Activated CD4-positive, CD25-positive, alpha-beta regulatory T cell (primary cell): ENCODE measurements at regions not wholly inside any gene's neighbourhood (a gene's known extent, or its start where the extent isn't known, plus 50 kb on each side); places are given as distances from the start of the nearest gene placed in this dataset.
"Not testable (repeated sequence)": the region's sequence is repeated elsewhere in the genome, so short reads cannot be mapped to it uniquely, and the experiment has no call there.

Source experiments
- DNase-seq, 4 experiments: peaks; one replicate each; lab custom pipeline; 2025; lab: John Stamatoyannopoulos, UW

GRCh38 chr9:78383130-78383529 lies 86.2 kb downstream of the PSAT1 start:
- no peak for DNase-seq

GRCh38 chr9:78386348-78386747 lies 89.4 kb downstream of the PSAT1 start:
- no peak for DNase-seq

GRCh38 chr9:78386773-78387172 lies 89.8 kb downstream of the PSAT1 start:
- no peak for DNase-seq

GRCh38 chr9:78393340-78393739 lies 96.4 kb downstream of the PSAT1 start:
- DNase-seq = no peak

GRCh38 chr9:78393932-78394331 lies 97.0 kb downstream of the PSAT1 start:
- no peak for DNase-seq

GRCh38 chr9:78396087-78396486 lies 99.2 kb downstream of the PSAT1 start:
- no peak for DNase-seq

- no peak for DNase-seq
Measured at GRCh38 chr9:78397045-78397444, 100.1 kb downstream of the PSAT1 start.

GRCh38 chr9:78397454-78397853 lies 100.5 kb downstream of the PSAT1 start:
- DNase-seq = no peak

- DNase-seq = no peak
Measured at GRCh38 chr9:78399153-78399552, 102.2 kb downstream of the PSAT1 start.

- no peak for DNase-seq
Measured at GRCh38 chr9:78400496-78400895, 103.6 kb downstream of the PSAT1 start.

GRCh38 chr9:78405461-78405860 lies 108.5 kb downstream of the PSAT1 start:
- no peak for DNase-seq

- no peak for DNase-seq
Measured at GRCh38 chr9:78406146-78406545, 109.2 kb downstream of the PSAT1 start.

- no peak for DNase-seq
Measured at GRCh38 chr9:78406933-78407332, 110.0 kb downstream of the PSAT1 start.

- DNase-seq = no peak
Measured at GRCh38 chr9:78407636-78408312, 110.8 kb downstream of the PSAT1 start.

GRCh38 chr9:78408388-78408787 lies 111.5 kb downstream of the PSAT1 start:
- DNase-seq = no peak

GRCh38 chr9:78409928-78410510 lies 113.1 kb downstream of the PSAT1 start:
- DNase-seq = not testable (repeated sequence)

- DNase-seq = no peak
Measured at GRCh38 chr9:78422309-78422708, 125.4 kb downstream of the PSAT1 start.

- DNase-seq = no peak
Measured at GRCh38 chr9:78424299-78424698, 127.4 kb downstream of the PSAT1 start.

GRCh38 chr9:78428640-78429039 lies 131.7 kb downstream of the PSAT1 start:
- no peak for DNase-seq

- no peak for DNase-seq
Measured at GRCh38 chr9:78430387-78430786, 133.5 kb downstream of the PSAT1 start.

GRCh38 chr9:78431039-78431438 lies 134.1 kb downstream of the PSAT1 start:
- DNase-seq = not testable (repeated sequence)

GRCh38 chr9:78436873-78437272 lies 139.9 kb downstream of the PSAT1 start:
- DNase-seq = no peak

- no peak for DNase-seq
Measured at GRCh38 chr9:78437296-78437695, 140.4 kb downstream of the PSAT1 start.

GRCh38 chr9:78437806-78438205 lies 140.9 kb downstream of the PSAT1 start:
- DNase-seq = no peak
